ENCODE measurements at regions not wholly inside any gene's neighbourhood (a gene's known extent, or its start where the extent isn't known, plus 50 kb on each side); places are given as distances from the start of the nearest gene placed in this dataset.

- no CpG with 5 or more reads among the region's 1 CpG for WGBS (ENCODE audit: insufficient coverage)
- Histone ChIP-seq H3K27ac (ENCODE audit: low read length in 2 of 2) (no peak overlapping the region), H4K20me1 (ENCODE audit: control insufficient read depth, insufficient read depth, low read length, poor library complexity, severe bottlenecking) (no peaks in the 10 kb centered on the region), H2AFZ (ENCODE audit: insufficient read depth, low read depth, low read length, poor library complexity, severe bottlenecking) (no peak overlapping the region), H3K4me1 (ENCODE audit: control insufficient read depth in 2 of 2, insufficient read depth in 2 of 2, low read length in 2 of 2) (no peaks in the 10 kb centered on the region), H3K4me3 (ENCODE audit: control extremely low read depth in 1 of 5, extremely low read depth in 1 of 5, insufficient read depth in 1 of 5, low read depth in 2 of 5, low read length in 4 of 5) (no peak overlapping the region), H3K4me2 (replicated peaks; ENCODE audit: low read depth, low read length, poor library complexity, severe bottlenecking) (no peak overlapping the region), H3K9me3 (ENCODE audit: control extremely low read depth in 1 of 3, control insufficient read depth in 2 of 3, insufficient read depth in 1 of 3, low read length in 2 of 3) (no peaks in the 10 kb centered on the region), H3K36me3 (replicated peaks in 1 of 2; ENCODE audit: control extremely low read depth in 1 of 2, control insufficient read depth in 1 of 2, extremely low read depth in 1 of 2, insufficient read depth in 2 of 2, low read length in 1 of 2) (no peaks in the 10 kb centered on the region), H3K9ac (ENCODE audit: low read length) (no peak overlapping the region), H3K79me2 (ENCODE audit: control insufficient read depth, insufficient read depth, low read length) (no peaks in the 10 kb centered on the region), H3K27me3 (replicated peaks in 1 of 4; ENCODE audit: control extremely low read depth in 1 of 4, control insufficient read depth in 3 of 4, insufficient read depth in 4 of 4, low read length in 3 of 4) (no peaks in the 10 kb centered on the region)
- POLR2A ChIA-PET = no interaction called here
- Mint-ChIP-seq H3K4me1 (no peaks in the 10 kb centered on the region), H3K27ac (no peak overlapping the region), H3K4me3 (no peak overlapping the region), H3K27me3 (no peaks in the 10 kb centered on the region), H3K9me3 (ENCODE audit: insufficient read depth) (no peaks in the 10 kb centered on the region)
- DNase-seq = no peak
- CTCF ChIA-PET = no interaction called here
- no peak for ATAC-seq (ENCODE audit: low read depth)
- intact Hi-C loops (cut with micrococcal nuclease) = no loop called here
- TF ChIP-seq, protein P1, sequence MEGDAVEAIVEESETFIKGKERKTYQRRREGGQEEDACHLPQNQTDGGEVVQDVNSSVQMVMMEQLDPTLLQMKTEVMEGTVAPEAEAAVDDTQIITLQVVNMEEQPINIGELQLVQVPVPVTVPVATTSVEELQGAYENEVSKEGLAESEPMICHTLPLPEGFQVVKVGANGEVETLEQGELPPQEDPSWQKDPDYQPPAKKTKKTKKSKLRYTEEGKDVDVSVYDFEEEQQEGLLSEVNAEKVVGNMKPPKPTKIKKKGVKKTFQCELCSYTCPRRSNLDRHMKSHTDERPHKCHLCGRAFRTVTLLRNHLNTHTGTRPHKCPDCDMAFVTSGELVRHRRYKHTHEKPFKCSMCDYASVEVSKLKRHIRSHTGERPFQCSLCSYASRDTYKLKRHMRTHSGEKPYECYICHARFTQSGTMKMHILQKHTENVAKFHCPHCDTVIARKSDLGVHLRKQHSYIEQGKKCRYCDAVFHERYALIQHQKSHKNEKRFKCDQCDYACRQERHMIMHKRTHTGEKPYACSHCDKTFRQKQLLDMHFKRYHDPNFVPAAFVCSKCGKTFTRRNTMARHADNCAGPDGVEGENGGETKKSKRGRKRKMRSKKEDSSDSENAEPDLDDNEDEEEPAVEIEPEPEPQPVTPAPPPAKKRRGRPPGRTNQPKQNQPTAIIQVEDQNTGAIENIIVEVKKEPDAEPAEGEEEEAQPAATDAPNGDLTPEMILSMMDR (IDR thresholded peaks at IDR 0.05) = no peak
- no peak for TF ChIP-seq EZH2 (IDR thresholded peaks at IDR 0.05; ENCODE audit: borderline replicate concordance, insufficient read depth, low read depth, low read length, poor library complexity, severe bottlenecking)
Observed at GRCh38 chrX:11965436-11965835, 172.8 kb upstream of the FRMPD4 start.

- H3K4me1 ChIP-seq (ENCODE audit: control insufficient read depth in 2 of 2, insufficient read depth in 2 of 2, low read length in 2 of 2) = no peaks in the 10 kb centered on the region
- ChIA-PET POLR2A (no interaction called here), CTCF (no interaction called here)
- H3K27me3 ChIP-seq (replicated peaks in 1 of 4; ENCODE audit: control extremely low read depth in 1 of 4, control insufficient read depth in 3 of 4, insufficient read depth in 4 of 4, low read length in 3 of 4) = peaks cover 0 to 2% (median 0%) of the 10 kb centered on the region in 4 experiments
- Mint-ChIP-seq H3K4me3 (no peak overlapping the region), H3K4me1 (no peaks in the 10 kb centered on the region), H3K27ac (no peak overlapping the region), H3K9me3 (ENCODE audit: insufficient read depth) (no peaks in the 10 kb centered on the region), H3K27me3 (no peaks in the 10 kb centered on the region)
- no CpG with 5 or more reads among the region's 6 CpGs for WGBS (ENCODE audit: insufficient coverage)
- no peak overlapping the region for H3K4me3 ChIP-seq (ENCODE audit: control extremely low read depth in 1 of 5, extremely low read depth in 1 of 5, insufficient read depth in 1 of 5, low read depth in 2 of 5, low read length in 4 of 5)
- H3K79me2 ChIP-seq (ENCODE audit: control insufficient read depth, insufficient read depth, low read length) = no peaks in the 10 kb centered on the region
- H3K36me3 ChIP-seq (replicated peaks in 1 of 2; ENCODE audit: control extremely low read depth in 1 of 2, control insufficient read depth in 1 of 2, extremely low read depth in 1 of 2, insufficient read depth in 2 of 2, low read length in 1 of 2) = no peaks in the 10 kb centered on the region
- H3K9ac ChIP-seq (ENCODE audit: low read length) = no peak overlapping the region
- ATAC-seq (ENCODE audit: low read depth) = no peak
- no peak overlapping the region for H3K27ac ChIP-seq (ENCODE audit: low read length in 2 of 2)
- DNase-seq = no peak
- TF ChIP-seq EZH2 (IDR thresholded peaks at IDR 0.05; ENCODE audit: borderline replicate concordance, insufficient read depth, low read depth, low read length, poor library complexity, severe bottlenecking) = no peak
- TF ChIP-seq, protein P1 (IDR thresholded peaks at IDR 0.05) = no peak
- no peaks in the 10 kb centered on the region for H4K20me1 ChIP-seq (ENCODE audit: control insufficient read depth, insufficient read depth, low read length, poor library complexity, severe bottlenecking)
- H3K9me3 ChIP-seq (ENCODE audit: control extremely low read depth in 1 of 3, control insufficient read depth in 2 of 3, insufficient read depth in 1 of 3, low read length in 2 of 3) = no peaks in the 10 kb centered on the region
- H2AFZ ChIP-seq (ENCODE audit: insufficient read depth, low read depth, low read length, poor library complexity, severe bottlenecking) = no peak overlapping the region
- H3K4me2 ChIP-seq (replicated peaks; ENCODE audit: low read depth, low read length, poor library complexity, severe bottlenecking) = no peak overlapping the region
- intact Hi-C loops (cut with micrococcal nuclease) = no loop called here
Observed at GRCh38 chrX:11967986-11968869, 170.0 kb upstream of the FRMPD4 start.
